GM18873 (cell line): ENCODE measurements at regions not wholly inside any gene's neighbourhood (a gene's known extent, or its start where the extent isn't known, plus 50 kb on each side); places are given as distances from the start of the nearest gene placed in this dataset.
"Not testable (repeated sequence)": the region's sequence is repeated elsewhere in the genome, so short reads cannot be mapped to it uniquely, and the experiment has no call there.

ENCODE experiments used
- ATAC-seq: cut with Tn5 transposase; IDR thresholded peaks from one replicate; pipeline ENCODE4 v1.9.1; 2021; ENCODE audit warnings: mild to moderate bottlenecking, moderate library complexity, moderate number of reproducible peaks; ENCODE audit not compliant: unreplicated experiment, low FRiP score

DNA sequence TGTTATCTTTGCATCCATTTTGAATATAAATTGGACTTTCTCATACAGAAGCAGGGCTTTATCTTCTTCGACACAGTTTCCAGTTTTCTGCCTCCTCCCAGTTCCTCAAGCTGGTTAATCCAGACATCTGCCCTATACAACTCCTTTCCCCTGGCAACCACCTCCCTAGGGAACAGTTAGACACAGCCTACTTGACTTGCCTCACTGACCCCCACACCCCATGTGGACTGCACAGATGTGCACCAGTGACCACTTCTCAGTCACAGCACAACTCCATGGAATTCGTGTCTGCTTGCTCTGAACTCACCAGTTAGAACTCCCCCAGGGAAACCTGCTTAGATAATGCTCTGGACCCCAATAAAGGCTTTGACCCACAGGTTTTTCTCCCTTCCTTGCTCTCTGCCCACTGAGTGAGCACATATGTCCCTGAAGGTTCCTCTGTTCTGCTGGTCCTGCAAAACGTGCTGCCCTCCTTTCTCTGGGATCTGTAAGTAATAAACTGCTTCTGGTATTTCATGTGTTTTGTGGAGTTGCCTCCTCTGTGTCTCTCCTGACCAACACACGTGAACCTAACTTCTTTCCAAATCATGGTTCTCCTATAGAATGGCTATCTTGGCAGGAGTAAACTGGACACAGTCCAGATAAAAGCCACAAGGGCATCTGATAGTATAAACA, 351.2 kb downstream of the CD83 start:
- ATAC-seq, result no peak

DNA sequence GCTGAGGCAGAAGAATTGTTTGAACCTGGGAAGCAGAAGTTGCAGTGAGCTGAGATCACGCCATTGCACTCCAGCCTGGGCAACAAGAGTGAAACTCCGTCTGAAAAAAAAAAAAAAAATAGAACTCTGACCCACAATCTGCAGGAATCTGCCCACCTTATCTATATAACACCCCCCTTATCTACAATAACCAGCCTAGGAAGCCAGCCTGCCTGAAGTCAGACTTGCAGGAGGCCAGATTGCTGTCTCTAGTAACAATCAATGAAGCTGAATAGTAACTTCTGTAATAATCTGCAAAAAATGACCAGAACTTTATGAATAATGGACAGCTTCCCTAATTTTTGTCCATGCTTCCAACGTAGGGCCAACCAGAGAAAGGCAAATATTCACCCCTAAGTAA, 352.5 kb downstream of the CD83 start:
- ATAC-seq, result no peak

DNA sequence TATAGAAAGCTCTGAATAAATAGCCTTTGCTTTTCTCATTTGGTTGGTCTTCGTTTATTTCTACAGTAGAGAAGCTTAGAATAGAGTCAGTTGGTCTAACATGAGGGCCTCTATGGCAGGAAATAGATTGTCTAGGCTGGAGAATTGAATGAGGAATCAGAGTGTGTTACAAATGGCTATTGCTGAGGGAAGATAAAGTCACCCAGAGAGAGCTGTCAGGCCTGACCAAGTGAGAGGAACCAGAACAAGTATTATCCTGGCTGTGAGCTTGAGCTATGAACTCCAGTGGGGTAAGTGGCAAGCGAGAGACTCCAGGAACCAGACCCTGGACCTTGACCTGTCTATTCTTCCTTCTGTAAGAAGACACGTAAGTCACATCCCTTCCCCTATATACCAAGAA, 353.1 kb downstream of the CD83 start:
- no peak for ATAC-seq

DNA sequence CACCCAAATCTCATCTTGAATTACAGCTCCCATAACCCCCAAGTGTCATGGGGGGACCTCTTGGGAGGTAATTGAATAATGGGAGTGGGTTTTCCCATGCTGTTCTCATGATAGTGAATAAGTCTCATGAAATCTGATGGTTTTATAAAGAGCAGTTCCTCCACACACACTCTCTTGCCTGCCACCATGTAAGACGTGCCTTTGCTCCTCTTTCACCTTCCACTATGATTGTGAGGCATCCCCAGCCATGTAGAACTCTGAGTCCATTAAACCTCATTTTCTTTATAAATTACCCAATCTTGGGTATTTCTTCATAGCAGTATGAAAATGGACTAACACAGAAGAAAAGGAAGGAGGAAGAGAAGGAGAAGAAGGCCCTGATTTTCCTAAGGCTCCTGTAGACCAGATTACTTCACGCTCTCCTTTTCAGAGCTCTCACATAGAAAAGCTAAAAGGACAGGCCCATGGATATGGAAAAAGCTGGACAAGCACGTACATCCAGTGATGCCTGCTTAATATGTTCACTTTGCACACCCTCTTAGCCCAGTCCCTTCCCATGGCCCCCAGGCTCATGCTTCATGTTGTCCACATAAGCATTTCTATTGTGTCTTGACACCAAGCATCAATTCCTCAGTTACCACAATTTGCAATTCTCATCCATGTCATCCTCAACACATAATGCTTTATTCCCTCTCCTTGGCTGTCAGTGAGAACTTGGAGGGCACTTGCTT, 354.8 kb downstream of the CD83 start:
- no peak for ATAC-seq

DNA sequence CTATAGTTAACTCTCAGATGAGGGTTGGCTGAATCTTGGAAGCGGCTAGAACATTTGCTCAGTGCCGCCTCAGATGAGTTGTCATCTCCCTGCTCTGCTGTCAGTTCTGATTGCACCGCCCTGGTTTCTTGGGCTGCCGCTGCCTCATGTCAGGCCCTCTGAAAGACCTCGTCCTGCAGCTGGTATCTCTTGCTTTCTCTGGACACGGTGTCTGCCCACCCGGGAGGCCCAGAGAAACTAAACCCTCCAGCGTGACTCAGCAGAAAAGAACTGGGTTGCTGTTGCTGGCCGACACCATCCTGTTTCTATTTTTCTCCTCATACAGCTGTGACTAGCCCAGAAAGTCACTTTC, 355.4 kb downstream of the CD83 start:
- ATAC-seq, result no peak

DNA sequence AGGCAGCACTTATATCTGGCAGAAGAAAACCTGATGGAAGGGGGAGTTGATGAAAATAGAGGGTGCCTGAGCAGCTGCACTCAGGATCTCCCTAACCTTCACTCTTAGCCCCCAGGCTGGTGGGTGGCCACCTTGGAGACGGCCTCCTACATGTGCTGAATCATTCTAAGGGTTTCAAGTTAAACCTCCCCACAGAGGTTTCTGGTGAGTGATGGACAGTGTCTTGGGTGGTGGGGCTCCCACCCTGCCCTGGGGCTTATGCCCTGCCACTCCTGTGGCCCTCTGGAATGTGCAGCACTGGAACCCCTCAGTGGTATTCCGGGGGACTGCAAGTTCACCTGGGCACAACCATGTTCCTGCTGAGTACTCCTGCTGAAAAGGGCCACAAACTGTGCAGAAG, 357.2 kb downstream of the CD83 start:
- no peak for ATAC-seq

DNA sequence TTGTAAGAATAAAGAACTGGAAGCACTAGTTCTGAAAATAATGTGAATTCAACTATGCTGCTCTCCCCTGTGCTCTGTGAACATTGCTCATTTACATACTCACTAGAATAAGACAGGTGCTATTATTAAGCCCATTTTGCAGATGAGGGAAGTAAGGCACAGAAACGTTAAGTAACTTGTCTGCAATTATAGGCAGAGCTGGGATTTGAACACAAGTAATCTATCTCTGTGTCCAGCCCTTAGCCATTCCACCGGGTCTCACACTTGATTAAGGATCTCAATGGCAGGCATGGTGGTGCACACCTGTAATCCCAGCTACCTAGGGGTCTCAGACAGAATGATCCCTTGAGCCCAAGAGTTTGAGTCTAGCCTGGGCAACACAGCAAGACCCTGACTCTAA, 357.7 kb downstream of the CD83 start:
- no peak for ATAC-seq

DNA sequence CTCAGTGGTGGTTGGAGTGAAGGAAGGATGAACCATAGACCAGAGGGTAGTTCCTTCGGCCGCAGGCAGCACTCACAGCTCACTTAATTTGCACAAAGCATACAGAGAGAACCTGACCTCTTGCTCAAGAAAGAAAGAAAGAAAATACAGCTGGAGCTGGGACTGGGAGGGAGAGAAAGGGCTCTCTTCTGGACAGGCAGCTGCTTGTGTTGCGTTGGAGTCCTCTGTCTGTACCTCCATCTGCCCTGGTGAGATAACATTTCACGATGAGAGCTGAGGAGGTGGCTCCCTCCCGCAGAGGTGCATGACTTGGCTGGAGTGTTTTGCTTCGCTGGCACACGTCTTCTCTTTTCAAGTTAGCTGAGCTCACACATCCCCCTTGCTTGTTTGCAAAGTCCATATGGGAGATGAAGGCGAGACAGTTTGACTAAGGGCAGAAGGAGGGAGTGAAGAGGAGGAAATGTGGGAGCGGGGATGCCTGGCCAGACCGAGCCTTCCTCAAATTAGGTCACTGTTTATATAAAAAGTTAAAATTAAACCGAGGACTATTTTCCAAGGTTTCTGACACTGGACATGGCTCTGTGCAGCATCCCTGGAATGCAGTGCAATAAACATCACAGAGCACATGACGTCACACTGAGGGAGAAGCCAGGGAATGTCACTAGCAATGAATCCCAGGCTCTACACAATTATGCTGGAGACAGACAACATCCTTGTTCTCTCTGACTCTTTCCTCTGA, 359.4 kb downstream of the CD83 start:
- ATAC-seq, result no peak

DNA sequence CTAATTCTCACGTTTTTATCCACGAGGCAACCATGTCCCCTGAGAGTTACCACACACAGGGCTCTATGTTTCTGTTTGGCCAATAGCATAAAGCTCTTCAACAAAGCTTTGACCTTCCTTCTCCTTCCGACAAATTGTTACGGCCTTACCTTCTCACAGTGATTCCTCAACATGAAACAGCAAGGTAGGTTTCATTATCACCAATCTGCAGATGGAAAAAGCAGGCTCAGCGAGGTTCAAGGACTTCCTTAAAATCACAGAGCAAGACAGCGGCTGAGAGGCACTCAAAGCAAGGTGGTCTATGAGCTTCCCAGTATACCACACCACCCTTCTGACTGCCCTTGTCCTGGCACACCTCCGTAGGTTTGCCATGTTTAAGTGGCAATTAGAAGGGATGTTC, 360.0 kb downstream of the CD83 start:
- no peak for ATAC-seq

DNA sequence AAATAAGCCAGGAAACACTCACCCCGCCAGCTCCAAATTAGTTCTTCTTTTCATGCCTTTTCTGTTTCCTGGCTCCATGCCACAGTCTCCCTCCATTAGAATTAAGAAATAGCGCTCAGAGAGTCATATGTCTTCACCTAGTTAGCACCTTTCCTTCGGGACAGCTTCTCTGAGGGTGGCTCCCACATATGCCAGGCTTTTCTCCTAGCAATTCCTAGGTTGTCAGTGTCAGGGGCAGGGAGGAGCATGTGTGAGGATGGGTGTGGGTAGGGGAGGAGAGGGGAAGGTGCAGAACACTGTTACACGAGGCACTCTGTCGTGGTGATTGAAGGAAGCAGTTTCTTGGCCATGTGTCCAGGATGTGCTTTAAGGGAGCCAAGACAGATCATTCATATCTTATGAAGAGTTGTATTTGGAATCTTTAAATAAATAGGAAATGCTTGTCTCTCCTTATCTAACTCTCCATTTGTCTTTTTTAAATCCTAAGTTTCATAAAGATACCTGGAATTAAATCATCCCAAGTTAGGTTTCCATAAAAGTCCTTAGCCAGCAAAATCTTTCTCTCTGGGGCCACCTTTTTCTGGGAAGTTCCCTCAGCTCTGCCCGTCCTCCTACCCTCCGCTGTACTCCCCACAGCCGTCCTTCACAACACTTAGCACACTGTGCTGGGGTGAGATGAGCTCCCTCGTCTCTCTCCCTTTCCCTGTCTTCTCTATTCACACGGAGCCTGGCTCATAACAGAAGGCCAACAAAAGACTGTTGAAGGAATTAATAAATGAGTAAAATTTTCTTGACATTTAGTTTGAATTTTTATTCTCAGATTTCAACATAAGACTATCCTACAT, 361.0 kb downstream of the CD83 start:
- ATAC-seq, result no peak

DNA sequence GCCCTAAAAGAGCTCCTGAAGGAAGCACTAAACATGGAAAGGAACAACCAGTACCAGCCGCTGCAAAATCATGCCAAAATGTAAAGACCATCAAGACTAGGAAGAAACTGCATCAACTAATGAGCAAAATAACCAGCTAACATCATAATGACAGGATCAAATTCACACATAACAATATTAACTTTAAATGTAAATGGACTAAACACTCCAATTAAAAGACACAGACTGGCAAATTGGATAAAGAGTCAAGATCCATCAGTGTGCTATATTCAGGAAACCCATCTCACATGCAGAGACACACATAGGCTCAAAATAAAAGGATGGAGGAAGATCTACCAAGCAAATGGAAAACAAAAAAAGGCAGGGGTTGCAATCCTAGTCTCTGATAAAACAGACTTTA, 364.4 kb downstream of the CD83 start:
- ATAC-seq, result not testable (repeated sequence)

DNA sequence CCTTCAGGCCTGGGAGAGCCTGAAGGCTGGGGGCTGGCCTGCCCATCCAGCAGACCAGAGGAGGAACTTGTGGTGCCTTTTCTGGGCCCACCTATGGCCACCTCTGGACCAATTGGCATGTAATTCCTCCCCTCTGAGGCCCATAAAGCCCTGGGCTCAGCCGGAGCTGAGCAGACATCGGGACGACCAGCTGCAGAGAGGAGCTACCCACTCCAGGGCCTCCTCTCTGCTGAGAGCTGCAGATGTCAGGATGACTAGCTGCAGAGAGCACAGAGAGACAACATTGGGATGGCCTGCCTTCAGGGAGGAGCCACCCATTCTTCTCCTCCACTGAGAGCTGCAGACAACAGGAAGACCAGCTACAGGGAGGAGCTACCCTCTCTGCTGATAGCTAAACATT, 370.1 kb downstream of the CD83 start:
- ATAC-seq, result no peak

DNA sequence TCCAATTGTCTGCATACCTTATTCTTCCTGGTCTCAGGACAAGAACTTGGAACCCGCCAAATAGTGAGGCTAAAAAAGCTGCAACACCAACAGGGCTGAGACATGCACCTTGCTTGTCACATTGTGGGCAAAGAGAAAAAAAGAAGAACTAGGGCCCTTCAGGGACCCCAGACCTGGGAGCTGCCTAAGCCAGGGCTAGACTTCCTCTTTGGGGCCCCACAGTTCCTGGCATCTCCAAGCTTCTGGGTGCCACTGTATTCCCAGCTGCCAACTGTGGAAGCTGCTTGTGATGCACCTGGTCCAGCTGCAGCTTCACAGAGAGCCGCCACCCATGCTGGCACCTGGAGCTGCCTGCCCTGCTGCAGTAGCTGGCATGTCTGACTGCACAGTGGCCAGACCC, 370.6 kb downstream of the CD83 start:
- no peak for ATAC-seq

DNA sequence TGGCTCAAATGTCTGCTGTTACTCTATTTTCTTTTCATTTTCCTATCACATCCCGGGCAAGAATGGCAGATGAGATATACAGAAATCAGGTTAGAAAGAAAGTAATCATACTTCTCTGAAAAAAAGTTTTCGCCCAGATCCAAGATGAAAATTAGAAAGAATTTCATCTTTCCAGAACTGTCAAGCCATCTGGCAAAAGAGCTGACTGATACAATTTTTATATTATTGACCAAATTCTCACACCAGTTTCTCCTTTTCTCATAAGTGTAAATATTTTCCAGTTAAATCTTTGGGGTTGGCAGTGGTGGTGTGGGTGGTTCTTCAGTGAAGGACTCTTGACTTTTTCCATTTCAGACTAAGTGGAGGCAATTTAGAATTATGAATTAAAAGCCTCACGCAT, 371.9 kb downstream of the CD83 start:
- ATAC-seq, result no peak

DNA sequence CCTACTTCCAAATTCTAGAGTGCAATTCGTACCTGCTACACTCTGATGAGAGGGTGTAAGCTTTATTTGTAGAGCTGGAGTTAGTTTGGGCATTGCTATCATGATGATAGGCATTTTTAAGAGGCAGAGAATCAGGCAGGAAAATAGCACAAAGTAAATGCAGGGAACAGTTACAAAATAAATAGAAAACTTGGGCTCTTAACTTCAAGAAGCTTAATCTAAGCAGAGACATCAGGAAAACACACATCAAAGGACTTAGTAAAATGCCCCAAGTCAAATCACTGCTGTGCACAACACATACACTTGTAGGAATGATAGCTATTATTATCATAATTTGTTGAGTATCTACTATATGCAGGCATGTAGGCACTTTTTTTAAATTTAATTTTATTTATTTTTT, 381.2 kb downstream of the CD83 start:
- ATAC-seq, result no peak

DNA sequence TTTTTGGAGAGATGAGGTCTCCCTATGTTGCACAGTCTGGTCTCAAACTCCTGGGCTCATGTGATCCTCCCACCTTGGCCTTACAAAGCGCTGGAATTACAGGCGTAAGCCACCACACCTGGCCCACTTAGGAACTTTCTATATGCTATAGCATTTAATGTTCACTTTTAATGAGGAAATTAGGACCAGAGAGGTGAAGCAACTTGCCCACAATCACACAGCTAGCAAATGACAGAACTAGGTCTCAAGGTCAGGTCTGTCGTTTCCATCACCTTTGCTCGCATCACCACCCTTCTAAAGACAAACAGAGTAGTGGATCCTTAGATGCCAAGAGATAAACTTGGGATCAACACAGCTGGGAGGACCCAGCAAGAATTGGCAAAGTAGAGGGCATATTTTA, 381.7 kb downstream of the CD83 start:
- ATAC-seq, result no peak

DNA sequence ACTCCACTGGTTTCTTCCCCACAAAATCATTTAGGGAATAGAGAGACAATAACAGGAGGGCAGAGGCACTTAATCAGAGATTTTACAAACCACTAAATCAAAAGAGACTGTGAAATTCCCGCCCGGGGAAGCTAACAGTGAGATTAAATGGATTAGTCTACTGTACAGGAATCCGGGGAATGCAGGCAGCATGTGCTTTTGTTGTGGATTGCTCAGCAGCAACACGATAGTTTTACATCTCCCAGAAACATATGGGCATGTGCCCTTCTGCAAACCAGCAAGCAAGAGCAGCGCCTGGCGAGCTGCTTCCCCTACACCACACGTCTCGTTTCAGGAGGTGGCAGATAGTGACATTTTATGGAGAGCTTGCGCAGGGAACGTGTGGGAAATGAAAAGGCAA, 382.3 kb downstream of the CD83 start:
- ATAC-seq, result no peak

DNA sequence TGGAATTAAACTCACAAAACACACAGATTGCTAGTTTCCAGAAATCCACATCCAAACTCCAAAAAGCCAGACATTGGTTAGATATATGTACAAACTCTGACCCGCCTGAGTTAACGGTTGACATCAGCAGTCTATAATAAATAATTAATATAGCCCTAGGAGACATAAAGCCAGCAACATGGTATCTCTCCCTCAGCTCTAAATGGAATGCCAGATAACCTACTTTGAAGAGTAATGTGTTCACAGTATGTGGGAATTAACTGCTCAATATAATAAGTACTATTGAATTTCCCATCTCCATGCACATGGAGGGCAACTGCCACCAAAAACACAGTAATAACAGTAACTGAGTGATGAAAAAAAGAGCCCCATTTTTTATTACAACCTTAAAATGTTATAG, 383.2 kb downstream of the CD83 start:
- ATAC-seq, result no peak

DNA sequence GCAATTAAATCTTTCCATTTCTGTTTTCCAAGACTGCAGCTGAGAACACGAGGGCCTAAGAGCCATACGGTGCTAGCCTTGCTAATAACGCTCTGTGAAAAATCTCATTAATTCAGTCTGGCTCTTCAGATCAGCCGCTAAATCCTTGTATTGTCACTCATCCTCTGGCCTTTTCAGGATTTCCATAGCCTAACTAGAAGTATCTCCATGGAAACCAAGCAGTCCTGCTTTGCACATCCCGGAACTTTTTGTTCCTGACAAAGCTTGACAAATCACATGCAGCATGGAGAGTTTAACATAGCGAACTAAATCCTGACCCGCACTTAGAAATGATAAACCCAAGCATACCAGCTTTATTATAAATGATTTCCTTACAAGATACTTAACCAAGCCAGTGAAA, 383.7 kb downstream of the CD83 start:
- no peak for ATAC-seq

DNA sequence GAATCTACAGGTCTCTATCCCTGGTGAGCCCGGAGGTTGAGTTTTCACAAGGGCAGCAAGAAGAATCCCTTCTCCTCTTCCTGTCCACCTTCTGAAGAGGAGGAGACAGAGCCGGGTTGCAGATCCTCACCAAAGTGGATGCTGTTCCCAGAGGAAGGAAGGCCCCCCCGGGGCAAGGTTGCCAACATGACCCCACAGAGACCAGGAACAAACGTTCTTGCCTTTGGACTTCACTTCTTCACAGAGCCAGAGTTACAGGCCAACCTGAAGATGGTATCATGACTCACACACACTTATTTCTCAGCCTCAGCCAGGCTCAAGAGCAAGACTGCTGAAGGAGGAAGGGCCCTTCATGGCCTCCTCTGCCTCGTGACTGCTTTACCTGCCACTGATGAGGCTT, 384.3 kb downstream of the CD83 start:
- ATAC-seq, result no peak

DNA sequence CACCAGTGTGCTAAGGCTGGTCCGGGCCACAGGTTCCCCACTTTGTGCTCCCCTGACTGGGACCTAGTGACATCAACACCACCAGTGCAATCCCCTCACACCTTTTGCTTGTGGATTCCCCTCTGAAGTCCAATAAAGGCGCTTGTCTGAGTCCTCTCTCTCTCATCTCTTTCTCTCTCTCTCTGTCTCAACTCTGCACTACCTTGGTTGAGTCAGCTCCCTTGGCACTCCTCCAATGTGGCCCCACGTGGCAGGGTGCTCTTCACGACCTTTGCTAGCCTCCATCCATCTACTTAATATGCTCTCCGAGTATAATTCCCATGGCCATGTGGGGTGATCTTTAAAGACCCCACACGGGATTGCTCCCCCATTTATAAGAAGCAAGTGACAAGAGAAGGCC, 385.0 kb downstream of the CD83 start:
- no peak for ATAC-seq
